NCI-H146 treated with DMSO at 0.1 percent for 48 hours (cell line): ENCODE measurements at regions not wholly inside any gene's neighbourhood (a gene's known extent, or its start where the extent isn't known, plus 50 kb on each side); places are given as distances from the start of the nearest gene placed in this dataset.
"Not testable (repeated sequence)": the region's sequence is repeated elsewhere in the genome, so short reads cannot be mapped to it uniquely, and the experiment has no call there.

ENCODE experiments used
- DNase-seq: peaks from one replicate; lab custom pipeline; 2025; ENCODE audit not compliant: unreplicated experiment; lab: John Stamatoyannopoulos, UW

DNA sequence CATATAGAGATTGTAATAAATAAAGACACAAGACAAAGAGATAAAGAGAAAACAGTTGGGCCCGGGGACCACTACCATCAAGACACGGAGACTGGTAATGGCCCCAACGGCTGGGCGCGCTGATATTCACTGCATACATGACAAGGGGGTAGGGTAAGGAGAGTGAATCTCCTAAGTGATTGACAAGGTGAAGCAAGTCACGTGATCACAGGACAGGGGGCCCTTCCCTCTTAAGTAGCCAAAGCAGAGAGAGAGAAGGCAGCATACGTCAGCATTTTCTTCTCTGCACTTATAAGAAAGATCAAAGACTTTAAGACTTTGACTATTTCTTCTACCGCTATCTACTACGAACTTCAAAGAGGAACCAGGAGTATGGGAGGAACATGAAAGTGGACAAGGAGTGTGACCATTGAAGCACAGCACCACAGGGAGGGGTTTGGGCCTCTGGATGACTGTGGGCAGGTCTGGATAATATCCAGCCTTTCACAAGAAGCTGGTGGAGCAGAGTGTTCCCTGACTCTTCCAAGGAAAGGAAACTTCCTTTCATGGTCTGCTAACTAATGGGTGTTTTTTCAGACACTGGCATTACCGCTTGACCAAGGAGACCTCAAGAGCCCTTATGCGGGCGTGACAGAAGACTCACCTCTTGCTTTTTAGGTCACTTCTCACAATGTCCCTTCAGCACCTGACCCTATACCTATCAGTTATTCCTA is 75.6 kb downstream of the MRPL39 start:
- not testable (repeated sequence) for DNase-seq

DNA sequence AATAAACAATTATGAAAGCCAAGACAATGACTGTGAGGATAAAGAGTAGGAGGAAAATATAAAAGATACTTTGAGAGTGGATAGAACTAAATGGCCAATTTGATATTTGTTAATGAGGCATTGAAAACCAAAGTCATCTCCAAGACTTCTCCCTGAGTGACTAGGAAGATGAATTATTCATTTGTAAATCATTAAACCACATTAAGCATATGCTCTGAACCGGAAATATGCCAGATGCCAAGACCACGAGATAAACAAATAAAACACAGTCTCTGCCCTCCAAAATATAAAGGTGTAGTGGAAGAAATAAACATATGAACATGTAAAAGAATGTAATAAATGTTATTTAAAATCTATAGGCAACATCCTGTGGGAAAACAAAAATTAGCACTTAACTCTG is 78.8 kb downstream of the MRPL39 start:
- DNase-seq = no peak

DNA sequence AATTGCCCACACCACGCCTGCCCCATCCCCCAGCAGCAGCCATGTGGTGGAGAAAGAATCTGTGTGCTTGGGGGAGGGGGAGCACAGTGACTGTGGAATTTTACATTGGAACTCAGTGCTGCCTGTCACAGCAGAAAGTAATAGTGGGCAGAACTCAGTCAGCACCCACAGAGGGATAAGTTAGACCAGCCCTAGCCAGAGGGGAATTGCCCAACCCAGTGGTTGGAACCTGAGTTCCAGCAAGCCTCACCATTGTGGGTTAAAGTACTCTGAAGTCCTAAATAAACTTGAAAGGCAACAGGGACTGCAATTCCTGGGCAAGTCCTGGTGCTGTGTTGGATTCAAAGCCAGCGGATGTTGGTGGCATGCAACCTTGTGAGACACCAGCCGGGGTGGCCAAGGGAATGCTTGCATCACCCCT is 88.8 kb downstream of the MRPL39 start:
- no peak for DNase-seq

DNA sequence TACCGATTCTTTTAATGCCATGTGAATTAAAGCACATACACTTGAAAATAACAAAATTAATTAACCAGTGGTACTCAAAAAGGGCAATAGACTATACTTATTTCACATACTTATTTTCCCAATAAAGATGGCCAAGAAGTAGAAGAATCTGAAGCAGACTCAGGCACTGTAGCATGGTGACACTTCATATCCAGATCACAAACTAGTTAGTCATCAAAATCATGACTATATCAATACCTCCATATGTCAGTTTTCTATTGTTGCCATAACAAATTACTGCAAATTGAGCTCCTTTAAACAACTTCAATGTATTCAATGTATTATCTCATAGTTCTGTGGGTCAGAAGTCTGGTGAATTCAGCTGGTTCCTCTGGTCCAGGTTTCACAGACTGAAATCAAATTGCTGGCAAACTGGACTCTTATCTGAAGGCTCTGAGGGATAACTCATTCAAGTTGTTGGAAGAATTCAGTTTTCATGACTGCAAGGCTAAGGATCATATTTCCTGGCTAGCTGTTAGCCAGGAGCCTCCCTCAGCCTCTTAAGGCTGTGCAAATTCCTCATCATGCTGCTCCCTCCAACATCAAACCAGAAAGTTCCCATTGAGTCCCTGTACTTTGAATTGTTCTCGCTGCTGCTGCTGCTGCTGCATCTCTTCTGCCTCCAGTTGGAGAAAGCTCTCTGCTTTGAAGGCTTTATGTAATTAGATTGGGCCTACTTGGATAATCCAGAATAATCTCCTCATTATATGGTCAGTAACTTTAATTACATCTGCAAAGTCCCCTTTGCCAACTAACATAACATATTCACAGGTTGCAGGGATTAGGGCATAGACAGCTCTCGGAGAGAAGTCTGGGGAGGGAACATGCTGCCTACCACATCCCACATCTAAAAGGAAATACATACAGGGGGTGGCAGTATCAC is 91.5 kb downstream of the MRPL39 start:
- no peak for DNase-seq

DNA sequence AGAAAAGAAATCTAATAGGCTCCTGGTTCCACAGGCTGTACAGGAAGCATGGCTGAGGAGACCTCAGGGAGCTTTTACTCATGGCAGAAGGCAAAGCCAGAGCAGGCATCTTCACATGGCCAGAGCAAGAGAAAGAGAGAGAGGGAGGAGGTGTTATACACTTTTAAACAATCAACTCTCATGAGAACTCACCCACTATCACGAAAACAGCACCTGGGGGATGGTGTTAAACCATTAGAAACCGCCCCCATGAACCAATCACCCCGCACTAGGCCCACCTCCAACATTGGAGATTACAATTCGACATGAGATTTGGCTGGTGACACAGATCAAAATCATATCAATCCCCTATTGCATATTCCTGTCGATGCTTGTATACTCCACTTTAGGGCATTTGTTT is 93.5 kb downstream of the MRPL39 start:
- no peak for DNase-seq

DNA sequence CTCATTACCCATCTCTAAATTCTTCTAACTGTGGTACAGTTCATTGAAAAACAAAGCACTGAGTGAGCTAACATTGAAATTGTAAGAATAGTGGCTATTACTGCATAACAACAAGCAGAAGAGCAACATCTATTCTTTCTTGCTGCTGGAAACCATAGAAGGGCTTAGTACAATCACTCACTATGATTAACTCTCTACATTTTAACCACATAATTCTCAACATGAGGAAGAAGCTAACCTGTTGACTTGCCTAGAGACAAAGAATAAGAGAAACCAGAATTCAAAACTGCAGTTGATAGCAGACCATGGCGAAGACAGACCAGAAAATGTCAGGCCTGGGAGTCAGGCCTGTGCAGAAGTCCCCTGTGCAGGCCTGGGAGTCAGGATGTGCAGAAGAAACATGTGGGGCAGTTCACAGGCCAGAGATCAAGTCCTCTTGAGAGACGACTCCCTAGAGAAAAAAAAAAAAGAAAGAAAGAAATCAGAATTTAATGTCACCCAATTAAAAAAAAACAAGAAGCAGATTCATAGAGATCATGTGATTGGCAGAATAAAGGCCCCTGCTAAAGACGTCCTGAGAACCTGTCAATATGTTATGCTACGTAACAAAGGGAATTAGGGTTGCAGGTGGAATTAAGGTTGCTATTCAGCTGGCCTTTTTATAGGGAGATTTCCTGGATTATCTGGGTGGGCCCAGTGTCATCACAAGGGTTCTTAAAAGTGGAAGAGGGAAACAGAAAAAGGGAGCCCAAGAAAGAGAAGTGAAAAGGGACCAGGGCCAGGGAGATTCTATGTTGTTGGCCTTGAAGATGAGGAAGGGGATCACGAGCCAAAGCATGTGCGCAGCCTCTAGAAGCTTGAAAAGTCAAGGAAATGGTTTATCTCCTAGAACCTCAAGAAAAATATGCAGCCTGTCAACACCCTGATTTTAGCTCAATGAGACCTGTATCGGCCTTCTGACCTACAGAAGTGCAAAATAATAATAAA is 94.9 kb downstream of the MRPL39 start:
- no peak for DNase-seq

DNA sequence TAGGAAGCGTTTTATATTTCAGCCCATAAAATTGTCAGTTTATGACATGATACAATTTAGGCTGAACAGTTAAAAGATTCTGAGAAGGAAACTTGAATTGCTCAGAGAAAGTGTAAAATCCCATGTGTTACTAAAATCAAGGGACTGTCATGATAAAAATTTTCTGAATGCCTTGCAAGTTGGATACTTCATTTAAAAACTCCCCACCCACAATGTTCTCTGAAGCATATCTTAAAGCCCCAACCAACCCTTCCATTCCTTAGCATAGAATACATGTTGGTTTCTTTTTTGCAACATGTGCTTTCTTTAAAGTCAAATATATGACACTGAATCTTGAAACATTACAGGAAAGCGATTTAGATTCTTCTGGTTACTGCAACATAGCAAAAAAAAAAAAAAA is 97.4 kb downstream of the MRPL39 start:
- no peak for DNase-seq

DNA sequence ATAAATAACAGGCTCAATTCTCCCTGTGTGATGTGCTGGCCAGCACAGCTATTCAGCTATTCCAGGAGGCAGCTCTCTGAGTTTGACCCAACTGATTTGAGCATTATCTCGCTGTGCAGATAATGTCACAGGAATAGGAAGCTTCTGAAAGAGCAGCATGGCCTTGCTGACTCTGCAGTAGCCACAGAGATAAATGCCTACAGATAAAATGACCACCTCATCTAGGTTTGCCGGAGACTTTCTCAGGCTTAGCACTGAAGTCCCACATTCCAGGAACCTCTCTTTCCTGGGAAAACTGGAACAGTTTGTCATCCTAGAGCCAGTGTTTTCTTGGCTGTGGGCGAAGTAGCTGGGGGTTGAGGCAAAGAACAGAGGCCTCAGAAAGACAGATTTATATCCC is 98.9 kb downstream of the MRPL39 start:
- DNase-seq = no peak

DNA sequence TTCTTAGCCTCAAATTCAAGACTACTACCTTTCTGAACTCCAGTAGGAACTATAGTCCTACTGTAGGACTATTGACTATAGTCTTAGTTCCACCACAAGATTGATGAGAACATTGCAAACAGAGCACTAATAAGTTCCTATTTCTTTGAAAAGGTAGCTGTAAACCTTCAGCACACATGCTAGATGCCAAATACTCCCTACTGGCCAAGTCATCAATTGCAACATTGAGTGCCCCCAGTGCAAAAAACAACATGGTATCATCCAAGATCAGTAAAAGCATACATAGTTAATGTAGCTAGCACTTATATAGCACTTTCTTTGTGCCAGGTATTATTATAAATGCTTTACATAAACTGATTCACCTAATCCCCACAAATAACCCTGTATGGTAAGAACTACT is 99.8 kb downstream of the MRPL39 start:
- DNase-seq = no peak

DNA sequence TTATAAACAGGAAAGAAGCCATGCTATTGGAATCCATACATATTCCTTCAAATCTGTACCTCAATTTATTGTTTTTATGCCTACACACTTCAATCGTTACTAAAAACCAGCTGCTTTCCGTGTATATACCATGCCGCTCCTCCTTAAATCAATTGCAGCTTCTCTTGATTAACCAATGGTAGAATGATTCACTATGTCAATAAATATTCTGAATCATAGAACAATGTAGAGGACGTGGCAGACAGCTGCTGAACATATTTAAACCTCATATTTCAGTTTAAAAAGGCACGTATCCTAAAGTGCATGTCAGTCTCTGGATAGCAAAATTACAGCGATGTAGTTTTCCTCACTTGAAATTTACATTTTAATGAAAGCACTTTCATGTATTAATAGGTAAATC is 100.4 kb downstream of the MRPL39 start:
- DNase-seq = no peak

DNA sequence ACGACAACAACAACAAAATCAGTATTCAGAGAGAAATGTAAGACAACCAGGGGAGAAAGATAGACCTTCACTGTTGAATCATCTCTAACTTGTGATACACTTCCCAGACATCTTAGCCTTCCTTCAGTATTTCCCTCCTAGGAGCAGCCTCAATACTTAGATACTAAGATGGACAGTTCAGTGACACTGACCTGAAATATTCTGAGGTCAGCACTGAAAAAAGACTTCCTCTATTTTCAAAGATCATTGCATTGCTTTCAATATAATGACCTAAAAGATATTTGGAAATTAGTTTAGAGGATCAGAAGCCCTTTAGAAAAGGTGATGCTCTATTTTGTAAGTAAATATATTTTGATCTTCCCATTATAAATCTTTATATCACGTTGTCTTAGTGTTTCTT is 101.0 kb downstream of the MRPL39 start:
- no peak for DNase-seq

DNA sequence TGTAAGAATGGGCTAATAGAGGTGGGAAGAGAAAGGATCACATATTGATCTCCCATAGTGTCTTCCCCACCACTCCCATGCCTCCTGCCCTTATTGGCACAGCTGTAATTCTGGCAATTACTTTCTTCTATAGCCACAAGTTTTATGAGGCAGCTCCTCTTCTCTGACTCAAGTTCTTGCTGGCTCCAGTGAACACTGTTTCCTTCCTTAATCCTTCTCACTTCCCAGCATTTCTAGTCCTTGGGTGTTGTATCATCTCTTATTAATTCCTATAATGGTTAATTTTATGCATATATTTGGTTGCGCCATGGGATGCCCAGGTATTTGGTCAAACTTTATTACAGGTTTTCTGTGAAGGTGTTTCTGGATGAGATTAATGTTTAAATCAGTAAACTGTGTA is 103.3 kb downstream of the MRPL39 start:
- DNase-seq = no peak

DNA sequence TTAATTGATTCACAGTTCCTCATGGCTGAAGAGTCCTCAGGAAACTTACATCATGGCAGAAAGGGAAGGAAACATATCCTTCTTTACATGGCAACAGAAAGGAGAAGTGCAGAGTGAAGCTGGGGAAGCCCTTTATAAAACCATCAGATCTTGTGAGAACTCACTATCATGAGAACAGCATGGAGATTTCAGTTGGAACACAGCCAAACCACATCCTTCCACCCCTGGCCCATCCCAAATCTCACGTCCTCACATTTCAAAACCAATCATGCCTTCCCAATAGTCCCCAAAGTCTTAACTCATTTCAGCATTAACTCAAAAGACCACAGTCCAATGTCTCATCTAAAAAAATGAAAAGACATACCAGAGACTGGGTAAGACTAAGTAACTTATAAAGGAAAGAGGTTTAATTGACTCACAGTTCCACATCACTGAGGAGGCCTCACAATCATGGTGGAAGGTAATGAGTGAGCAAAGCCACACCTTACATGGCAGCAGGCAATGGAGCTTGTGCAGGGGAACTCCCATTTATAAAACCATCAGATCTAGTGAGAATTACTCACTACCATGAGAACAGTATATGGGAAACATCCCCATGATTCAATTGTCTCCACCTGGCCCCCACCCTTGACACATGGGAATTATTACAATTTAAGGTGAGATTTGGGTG is 105.2 kb downstream of the MRPL39 start:
- DNase-seq = no peak

DNA sequence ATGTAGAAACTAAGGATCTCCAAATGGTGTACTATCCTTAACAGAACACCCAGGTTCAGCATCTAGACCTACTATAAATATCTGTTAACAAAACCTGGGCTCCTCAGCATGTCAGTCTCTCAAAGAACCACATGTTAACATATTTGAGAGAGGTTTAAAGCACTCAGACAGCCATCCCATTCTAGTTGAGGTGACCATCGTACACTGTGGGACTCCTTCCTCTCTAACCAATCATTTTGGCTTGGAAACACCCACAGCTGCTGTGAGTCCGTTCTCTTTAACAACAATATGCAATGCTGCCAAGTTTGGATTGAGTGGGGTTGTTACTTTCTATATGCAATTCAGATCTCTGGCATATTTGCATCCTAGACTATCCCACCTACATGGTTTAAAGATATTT is 105.8 kb downstream of the MRPL39 start:
- DNase-seq = no peak

DNA sequence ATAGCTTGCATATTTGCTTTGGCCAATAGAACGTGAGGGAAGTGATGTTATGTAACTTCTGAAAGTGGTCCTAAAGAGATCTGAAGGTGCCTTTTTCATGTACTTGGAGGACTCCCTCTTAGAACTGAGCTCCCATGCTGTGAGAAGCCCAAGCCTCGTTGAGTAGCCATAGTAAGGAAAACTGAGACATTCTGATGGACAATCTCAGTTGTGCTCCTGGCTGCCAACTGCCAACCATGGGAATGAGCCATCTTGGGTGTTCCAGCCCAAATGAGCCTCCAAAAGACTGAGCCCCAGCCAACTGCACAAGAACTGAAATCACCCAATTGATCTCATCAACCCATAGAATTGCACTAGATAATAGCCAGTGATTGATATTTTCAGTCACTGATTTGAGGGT is 106.7 kb downstream of the MRPL39 start:
- DNase-seq = no peak

DNA sequence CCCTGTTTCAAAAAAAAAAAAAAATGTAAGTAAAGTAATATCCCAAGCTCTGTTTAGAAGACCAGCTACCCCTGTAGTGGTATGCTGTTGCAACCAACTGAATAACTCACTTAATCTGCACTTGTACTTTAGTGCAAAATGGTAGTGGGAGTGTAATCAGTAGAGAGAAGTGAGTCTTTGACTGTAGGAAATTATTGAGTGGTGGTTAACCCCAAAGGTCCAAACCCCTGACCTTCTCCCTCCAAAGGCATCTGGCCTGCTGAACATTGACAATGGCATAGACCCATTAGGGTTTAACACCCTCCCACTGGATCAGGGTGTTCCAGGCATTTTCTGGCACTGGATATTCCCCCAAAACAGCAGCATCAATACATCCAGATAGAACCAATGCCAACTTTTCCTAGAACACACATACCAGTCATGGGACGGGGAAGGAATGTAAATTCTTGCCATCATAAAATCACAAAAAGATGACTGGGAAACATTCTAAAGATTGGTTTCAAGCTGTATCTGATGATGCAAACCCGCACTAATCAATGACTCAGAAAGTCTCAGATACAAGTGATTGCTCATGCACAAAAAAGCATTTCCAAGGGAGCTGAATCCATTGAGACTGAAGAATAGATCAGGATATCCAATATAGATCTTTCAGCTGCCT is 110.3 kb downstream of the MRPL39 start:
- DNase-seq = no peak

DNA sequence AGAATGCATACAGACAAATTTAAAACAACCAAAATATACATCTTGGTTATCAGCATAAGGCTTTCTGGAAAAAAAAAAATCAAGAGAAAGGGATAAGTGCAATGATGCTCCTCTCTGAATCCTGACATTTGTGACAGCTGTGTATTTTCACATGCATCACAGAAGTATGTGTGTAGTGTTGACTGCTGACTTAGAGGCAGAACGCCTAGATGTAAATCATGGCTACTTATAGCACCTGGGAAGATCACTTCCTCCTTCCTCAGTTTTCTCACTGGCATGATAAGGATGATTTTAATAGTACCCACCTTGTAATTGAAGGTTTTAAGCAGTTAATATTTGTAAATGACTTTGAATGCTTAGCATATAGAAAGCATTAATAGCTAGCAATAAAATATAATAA is 112.5 kb downstream of the MRPL39 start:
- no peak for DNase-seq

DNA sequence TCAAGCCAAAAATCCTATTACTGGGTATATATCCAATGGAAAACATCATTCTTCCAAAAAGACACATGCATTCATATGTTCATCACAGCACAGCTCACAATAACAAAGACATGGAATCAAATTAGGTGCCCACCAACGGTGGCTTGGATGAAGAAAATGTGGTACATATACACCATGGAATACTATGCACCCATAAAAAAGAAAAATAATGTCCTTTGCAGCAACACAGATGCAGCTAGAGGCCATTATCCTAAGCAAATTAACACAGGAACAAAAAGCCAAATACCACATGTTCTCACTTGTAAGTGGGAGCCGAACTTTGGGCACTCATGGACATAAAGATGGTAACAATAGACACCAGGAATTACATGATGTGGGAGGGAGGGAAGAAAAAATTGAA is 113.6 kb downstream of the MRPL39 start:
- no peak for DNase-seq

DNA sequence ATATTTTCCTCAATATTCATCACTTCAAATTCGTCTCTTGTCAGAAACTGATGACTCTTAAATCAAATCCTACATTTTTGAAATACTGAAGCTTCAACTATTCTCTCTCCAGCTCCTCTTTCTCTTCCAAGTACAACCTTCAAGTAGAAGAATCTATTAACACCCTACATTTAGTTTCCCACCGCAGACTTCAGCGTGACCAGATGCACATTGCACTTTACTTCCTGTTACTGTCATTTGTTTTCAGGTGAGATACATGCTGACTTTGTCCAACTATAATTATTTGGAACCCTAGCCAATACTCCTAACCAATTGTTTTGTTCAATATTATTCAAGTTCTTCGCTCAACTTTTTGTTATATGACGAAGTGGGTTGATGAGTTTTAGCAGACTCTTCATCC is 116.0 kb downstream of the MRPL39 start:
- DNase-seq = no peak

DNA sequence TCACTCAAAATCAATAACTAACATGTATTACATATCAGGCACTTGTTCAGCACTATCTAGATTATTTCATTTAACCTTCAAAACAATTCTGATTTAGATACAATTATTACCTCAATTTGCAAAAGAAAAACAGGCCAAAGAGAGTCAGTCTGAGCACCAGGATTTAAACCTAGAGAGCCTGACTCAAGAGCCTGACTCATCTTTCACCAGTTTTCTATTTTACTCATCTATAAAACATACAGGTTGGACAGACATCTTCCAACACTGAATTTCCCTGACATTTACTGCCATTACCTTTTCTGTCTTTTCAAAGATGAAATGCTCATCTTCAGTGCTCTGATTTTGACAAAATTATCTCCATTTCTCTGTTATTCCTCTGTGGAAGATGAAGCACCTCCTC is 116.5 kb downstream of the MRPL39 start:
- DNase-seq = no peak
